Stimulated activated CD4-positive, alpha-beta T cell treated with anti-CD3 and anti-CD28 coated beads, Interleukin-12 subunit alpha, Interleukin-12 subunit beta, amount 100 ng/mL, for 48 hours (primary cell): ENCODE measurements at regions not wholly inside any gene's neighbourhood (a gene's known extent, or its start where the extent isn't known, plus 50 kb on each side); places are given as distances from the start of the nearest gene placed in this dataset.
"Not testable (repeated sequence)": the region's sequence is repeated elsewhere in the genome, so short reads cannot be mapped to it uniquely, and the experiment has no call there.

Experiments
- DNase-seq, 3 donors: peaks; one replicate each; pipeline ENCODE4 v3.0.0-alpha.2; 2020; ENCODE audit warnings: low read depth in 2 of 3, low spot score in 1 of 3

DNA sequence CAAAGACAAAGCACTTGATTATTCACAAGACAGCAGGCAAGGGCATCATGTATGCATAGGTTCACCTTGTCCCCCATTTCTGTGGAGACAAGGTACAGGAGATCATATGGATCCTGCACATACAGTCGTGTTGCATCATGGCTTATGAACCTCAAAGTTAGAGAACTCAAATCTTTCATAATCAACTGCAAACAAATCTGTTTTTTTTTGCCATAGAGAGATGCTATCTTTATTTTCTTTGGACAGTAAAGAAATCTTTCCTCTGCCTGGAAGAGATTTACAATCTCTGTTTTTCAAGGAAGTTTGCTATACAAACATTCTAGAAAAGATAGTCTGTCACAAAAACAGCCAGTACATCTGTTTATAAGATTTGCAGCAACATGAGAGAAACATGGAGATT, 578.8 kb downstream of the ANKRD50 start:
- DNase-seq: no peak

DNA sequence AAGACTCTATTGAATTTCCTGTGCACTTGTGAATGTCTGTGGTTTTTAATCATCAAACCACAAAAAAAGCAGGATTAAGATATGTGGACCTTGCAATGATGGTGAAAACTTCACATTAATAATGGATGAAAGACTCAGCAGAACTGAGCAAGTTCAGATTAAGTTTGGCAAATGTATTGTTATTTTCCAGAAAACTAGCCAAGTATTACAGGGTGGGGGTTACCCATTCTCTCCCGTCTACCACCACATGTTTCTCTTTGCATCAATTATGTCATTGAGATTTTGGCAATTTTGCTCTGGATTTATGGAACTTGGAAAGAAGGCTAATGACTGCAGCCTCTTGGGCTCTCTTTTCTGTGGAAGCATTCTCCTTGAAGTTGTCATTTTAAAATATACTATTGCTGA, 577.1 kb downstream of the ANKRD50 start:
- no peak for DNase-seq

DNA sequence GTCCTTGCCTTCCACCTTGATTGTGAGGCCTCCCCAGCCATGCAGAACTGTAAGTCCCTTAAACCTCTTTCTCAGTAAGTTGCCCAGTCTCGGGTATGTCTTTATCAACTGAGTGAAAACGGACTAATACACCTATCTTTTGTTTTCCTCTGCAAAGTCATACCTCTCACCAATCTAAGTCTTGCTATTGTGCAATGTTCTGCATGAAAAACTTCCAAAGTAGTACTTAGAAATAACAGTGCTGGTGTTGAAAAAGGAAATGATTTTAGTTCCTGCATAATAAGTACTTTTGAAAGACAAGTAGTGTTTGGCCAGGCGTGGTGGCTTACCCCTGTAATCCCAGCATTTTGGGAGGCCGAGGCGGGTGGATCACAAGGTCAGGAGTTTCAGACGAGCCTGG, 573.5 kb downstream of the ANKRD50 start:
- no peak for DNase-seq

DNA sequence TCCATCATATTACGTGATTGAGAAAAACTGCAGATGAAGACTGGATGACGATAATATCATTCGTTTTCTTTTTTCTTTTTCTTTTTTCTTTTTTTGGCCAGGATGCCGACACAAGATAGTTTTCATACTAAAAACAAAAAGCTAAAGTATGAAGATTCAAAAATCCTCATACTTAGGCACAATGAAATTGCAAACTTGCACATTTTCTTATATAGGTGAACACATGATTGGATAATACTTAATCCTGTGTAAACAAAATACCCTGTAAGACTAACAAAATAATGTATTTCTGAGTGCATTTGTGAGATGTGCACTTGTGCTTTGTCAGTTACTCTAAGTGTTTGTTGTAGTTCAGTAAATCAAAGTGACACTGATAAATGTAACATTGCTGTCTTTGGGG, 568.9 kb downstream of the ANKRD50 start:
- DNase-seq: no peak

DNA sequence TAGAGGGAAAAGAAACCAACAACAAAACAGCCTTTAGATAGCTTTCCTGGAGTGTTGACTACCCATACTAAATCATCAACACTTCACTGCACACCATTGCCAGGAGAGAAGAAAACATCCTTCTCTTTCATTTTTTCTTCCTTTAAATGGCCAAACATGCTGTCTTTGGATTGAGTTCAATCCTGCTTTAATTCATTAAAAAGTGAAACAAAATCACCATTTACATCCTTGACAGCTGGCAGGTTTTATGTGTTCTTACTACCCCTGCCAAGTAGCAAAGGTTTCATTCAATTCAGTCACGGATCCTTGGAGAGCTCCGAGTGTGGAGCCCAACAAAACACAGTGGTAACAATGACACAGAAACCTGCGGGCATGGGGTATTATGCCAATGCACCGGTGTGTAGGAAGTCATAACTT, 568.3 kb downstream of the ANKRD50 start:
- DNase-seq: no peak

DNA sequence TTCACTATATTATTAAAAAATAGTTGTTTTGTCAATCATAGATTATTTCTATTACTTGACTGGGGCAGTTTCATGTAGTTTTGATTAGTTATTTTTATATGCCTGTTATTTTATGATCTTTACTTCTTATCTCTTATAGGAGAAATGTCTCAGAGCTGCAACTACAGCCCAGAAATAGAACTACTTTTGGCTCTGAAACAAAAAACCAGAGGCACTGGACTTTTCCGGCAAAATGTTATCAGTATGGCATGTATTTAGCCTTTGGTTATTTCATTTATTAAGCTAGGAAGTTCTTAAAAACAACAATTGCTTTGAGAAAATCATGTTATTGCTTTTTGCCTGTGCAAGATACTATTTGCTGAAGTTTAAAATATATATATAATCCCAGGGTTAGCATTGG, 566.5 kb downstream of the ANKRD50 start:
- DNase-seq: no peak

DNA sequence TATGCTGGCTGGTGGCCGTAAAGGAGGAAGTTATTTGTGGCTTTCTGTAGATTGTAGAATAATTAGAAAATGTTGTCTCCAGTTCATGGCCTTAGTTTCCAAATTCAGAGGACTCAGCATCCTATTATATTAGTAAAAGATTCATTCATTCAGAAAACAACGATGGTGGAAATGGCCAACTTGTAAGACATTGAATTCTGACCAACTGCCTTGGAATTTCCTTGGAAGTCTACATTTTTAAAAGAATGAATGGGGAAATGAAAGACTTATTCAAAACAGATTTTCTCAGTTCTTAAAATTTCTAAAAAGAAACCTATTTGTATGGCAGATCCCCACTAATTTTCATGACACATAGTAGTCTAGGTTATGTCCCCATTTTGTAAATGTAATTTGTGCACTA, 561.5 kb downstream of the ANKRD50 start:
- DNase-seq: no peak

DNA sequence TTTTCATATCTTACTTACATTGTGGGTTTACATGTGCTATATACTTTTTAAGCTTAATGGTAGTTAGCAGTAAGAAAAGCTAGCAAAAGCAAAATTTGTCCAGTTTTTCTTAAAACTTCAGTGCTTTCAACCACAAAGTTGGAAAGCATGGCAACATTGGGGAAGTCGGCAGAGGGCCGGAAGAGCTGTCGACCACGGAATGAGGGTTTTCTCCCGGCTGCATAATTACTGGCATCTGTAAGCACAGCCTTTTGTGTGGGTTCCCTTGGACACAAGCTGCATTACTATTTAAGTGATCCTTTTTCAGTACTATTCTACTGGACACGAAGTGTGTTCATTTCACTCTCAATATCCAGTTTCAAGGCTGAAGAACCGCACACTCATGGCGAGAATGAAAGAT, 560.4 kb downstream of the ANKRD50 start:
- DNase-seq: no peak

DNA sequence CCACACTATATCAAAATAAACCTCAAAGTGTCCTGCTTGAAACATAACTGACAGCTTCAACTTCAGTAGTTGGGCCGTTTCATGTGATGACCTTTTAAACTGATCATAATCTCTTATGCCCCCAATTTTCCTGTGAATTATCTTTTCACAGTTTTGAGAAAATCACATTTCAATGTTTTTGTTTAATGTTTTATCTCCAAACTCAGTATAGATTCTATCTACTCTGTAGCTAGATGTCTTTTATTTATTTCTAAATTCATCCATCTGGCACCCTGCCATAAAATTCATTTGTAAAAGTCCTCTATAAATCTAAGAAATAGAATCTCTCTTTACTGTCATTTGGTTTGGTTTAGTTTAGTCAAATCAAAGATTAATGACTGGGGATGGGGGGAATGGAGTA, 557.3 kb downstream of the ANKRD50 start:
- no peak for DNase-seq

DNA sequence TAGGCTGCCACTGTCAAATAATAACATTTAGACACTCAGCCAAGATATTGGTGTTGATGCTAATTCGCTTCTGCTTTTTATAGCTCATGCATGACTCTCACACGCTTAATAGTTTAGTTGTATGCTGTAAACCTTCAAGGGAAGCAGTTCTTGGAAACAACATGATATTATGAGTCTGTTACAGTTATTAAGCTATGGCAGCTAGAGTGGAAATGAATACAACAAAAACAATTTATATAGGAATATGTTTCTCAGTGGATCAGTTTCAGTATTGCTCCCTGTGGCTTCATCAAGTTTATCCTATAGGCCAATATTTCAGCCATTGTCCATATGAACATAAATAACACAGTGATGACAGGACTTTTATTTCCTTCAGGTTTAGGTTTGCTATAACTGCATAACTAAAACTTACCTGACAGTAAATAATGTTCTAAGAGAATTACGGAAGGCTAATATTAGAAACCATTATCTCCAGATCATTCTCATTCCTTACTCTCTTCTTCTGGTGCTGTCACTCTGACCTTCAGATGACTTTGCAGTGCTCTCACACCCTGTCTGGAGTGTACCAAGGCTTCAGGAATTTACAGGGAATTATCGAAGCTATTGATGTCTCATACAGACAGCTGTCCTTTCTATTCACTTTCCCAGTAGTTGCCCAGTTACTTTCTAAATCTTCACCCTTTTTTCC, 555.0 kb downstream of the ANKRD50 start:
- no peak for DNase-seq

DNA sequence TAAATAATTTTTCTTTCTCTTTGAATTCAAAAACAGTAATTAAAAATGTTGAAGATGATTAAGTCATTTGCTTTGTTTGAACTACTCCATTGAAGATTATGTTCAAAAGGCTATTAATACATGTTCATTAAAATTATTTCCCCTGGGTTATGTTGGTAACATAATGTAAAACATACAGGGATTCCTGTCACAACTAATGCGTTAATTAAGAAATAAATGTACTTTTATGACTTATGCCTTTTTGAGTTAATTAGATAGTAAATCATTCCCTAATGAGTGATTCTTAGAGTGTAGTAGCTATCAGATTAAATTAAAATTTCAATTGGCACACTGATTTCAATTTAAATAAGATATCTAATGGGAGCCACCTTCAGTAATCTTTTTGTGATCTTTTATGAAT, 549.1 kb downstream of the ANKRD50 start:
- DNase-seq: no peak

DNA sequence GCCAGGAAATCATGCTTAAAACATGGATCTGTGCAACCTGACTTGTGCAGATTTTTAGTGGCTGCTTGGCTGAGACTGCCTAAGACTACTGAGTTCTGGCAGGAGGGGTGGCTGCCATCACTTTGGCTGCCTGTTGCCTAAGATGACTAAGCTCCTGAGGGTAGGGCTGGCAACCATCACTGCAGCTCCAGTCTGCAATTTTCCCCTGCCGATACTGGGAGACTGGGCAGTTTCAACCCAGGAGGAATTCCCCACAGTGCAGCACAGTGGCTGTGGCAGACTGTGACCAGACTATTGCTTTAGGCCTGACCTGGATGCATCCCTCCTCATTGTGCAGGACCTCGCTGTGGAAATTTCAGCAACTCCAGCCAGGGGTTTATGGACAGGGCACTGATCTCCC, 544.9 kb downstream of the ANKRD50 start:
- DNase-seq: no peak

DNA sequence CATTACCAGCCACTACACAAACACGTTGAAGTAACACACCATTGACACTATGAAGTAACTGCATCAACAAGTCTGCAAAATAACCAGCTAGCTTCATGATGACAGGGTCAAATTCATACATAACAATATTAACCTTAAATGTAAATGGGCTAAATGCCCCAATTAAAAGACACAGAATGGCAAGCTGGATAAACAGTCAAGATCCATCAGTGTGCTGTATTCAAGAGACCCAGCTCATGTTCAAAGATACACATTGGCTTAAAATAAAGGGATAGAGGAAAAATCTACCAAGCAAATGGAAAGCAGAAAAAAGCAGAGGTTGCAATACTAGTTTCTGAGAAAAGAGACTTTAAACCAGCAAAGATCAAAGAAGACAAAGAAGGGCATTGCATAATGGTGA, 543.0 kb downstream of the ANKRD50 start:
- DNase-seq: not testable (repeated sequence)

DNA sequence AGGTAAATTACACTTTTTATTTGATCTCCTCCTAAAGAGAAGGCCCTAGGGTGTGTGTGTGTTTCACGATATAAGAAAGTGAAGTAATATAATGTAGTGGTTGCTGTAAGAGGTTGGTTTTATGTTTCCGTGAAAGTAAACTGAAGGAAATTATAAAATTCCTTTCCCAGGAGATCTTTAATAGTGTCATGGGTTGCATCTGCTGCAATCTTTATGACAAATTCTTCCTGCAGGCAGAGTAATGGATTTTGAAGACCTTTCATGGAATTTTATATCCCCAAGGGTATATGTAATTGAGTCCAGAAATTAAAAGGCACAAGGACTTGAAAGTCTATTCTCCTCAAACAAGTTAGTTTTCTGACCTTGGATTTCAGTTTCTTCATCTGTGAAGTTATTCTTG, 538.6 kb downstream of the ANKRD50 start:
- no peak for DNase-seq

DNA sequence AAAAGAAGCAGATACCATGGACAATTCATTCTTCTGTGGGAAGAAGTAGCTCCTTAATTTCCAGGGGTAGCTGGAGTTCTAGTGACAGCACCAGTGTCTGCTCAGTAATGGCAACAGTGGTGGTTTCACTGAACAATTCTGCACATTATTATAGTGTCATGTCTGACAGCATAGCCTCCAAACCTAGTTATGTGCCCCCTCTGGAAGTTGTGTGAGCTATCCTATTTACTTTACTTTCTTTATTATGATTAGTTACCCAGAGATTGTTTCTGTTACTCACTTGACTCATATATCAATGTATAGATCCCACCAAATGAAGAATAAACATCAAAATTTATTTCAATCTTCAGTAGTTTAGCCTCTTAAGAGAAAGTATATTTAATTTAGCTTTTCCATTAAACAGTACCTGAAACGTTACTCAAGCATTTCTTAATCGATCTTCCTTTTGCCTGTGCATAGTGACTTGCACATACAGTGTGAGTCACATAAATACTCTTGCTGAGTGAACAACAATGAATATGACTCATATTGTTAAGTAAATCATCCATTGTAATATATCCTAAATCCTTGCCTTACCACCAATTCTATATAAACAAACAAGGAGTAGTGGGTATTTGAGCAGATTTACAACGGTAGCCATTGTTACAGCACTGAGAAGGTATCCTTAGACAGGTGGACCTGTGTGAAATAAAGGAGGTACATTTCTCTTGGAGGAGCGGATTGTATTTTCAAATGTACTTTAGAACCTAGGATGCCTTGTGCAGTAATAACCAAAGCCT, 534.7 kb downstream of the ANKRD50 start:
- no peak for DNase-seq

DNA sequence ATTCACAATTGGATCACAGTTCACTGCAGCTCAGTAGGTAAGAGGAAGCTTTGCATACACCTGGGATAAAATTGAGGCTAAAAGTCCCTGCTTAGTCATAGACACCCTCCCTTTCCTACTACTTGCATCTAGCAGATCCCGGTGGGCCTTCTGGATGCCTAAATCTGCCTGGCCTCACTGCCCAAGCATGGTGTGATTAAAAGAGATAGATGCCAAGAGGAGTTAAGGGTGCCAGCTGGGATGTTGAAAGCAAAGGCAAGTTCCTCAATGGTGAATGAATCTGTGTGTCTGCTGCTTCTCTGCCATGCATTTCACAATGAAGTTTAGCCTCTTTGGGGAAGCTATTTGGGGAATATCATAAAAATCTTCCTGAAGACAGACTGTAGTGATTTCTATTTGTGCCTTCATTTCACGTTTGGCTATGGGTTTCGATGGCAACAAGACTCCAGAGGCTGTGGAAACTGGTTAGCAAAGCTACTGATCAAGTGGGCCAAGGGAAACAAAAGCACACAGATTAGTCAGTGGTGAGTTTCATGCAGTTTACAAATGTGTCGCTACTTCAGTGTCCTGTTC, 534.0 kb downstream of the ANKRD50 start:
- DNase-seq: no peak

DNA sequence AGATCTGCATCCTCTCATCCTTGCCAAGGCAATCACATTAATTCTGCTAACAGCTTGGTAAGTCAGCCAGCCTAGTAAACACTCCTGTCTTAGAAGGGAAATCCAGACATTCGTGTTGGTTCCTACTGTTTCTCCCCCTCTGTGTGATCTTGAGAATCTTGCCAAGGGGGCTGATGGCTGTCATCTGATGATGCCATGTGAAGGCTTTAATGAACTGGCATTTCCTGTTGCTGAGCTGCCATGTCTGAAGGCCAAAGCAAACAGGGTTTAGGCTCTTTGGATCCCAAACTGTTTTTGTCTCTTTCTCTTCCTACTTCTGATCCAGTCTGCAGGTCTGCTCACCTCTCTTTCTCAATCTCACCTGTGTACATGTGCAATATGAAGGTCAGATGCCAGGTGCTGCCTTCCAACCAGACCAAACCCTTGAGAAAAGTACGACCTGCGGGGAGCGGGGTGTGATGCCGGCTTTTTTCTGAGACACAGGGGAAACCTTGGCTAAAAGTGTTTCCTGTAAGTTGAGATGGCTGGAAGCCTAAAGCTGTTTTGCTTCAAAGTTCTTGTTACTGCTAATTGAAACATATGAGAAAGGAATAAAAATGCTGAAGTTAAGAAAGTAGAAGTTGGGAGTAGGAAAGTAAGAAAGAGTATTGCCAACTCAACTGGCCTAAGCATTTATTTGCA, 532.9 kb downstream of the ANKRD50 start:
- DNase-seq: no peak

DNA sequence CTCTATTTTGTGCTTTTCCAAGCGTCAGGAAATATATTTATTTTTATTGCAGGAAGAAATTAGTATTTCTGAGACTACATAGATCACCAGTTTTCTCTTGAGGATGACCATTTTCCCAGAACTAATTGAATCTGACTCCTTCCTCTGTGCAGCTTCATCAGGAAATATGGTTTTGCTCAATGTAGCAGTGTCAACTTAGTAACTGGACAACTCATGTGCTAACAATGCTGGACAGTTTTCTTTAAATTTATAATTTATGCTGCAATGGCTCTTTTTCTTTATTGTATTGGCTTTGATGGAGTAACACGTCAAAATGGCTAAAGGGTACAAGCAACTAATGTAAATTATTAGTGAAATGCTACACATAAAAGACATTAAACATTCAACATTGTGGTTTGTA, 531.5 kb downstream of the ANKRD50 start:
- no peak for DNase-seq

DNA sequence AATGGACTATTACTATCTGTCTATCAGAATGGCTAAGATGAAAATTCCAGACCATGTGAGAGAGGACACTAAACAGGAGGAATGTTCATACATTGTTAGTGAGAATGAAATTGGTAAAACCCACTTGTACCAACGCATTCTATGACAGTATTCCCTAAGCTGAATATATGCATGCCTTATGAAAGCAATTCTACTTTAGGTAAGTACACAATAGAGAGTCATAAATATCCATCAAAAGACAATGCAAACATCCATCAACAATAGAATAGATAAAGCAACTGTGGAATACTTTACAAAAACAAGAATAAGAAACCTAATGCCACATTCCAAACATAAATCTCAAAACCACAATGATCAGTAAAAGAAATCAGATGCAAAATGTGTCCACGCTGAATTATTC, 529.3 kb downstream of the ANKRD50 start:
- no peak for DNase-seq

DNA sequence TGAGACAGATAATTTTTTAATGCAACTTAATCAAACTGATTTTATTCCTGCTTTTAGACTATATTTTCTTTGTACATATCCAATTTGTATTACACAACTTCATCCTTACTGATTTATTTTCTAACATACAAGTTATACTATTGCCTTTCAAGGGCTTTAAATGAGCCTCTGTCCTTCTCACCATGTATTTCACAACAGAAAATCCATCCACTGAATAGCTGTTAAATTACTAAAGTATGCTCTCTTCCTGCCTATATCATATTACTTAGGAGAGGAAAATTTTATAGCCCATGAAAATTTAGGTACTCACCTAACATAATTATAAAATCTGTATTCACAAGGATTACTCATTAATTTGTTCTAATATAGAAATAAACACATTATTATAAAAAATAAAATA, 528.6 kb downstream of the ANKRD50 start:
- DNase-seq: no peak

DNA sequence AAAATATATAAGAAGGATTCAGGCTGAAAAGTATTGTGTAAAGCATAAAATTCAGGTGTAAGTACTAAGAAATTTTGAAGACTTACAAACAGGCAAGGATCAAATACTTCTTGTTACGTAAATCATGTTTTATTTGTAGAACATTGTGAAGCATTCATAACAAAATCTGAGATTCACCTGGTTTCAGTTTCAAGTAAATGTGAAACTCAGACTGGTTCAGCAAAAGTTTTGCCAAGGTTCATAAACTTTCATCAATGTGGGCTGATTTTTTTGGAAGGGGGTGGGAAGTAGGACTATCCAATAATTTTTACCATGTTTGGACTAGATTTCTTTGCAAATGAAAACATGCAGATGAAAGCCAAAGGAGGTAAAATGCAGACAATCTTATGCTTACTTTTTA, 527.7 kb downstream of the ANKRD50 start:
- DNase-seq: no peak

DNA sequence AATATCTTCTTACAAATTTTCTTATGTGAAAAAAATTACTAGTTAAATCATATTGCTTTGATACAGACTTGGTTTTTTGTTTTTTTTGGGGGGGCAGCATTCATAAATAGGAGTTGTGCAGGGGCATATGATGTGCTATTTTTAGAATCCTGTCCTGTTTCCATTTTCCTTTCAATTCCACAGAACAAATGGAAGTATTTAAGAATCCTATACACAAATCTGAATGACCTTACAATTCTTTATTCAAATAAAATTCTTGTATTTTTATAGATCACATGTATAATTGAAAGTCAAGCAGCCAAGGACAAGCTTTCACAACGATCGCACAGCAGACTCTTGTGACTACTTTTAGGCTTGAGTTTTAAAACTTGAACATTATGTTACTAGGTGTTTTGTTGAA, 523.9 kb downstream of the ANKRD50 start:
- DNase-seq: no peak
